ENCODE measurements at regions not wholly inside any gene's neighbourhood (a gene's known extent, or its start where the extent isn't known, plus 50 kb on each side); places are given as distances from the start of the nearest gene placed in this dataset.

DNA sequence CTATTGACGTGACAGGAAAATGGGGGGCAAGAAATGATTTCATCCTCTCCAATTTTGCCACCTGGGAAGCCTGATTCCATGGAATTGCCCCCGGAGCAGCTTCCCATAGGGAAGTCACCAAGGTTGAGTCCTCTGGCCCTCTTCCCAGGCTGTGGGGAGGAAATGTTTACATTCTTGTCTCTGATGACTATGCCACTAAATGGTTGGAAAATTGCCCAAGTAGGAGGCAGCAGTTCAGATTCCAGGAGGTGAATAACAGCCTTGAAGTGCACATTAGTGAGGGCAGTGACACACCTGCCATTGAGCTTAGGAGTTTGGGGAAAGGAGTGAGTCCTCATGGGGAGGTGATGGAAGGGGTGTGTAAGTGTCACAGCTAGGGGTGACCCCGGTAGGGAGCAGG lies 449.2 kb upstream of the DCC start:
- no peak for DNase-seq
- Histone ChIP-seq H3K9ac (ENCODE audit: low read length) (no peak overlapping the region), H3K4me2 (ENCODE audit: low read depth, low read length) (no peak overlapping the region), H3K9me2 (replicated peaks; ENCODE audit: insufficient read depth, low read length) (no peaks in the 10 kb centered on the region), H3F3A (ENCODE audit: insufficient read depth, low read length) (no peaks in the 10 kb centered on the region), H2AFZ (ENCODE audit: low read length) (no peak overlapping the region), H3K27ac (ENCODE audit: low read length) (no peak overlapping the region), H3K9me3 (replicated peaks; ENCODE audit: insufficient read depth, low read length) (no peaks in the 10 kb centered on the region), H3K4me3 (ENCODE audit: low read length) (no peak overlapping the region), H3K36me3 (replicated peaks; ENCODE audit: insufficient read depth, low read length) (no peaks in the 10 kb centered on the region), H3K79me2 (ENCODE audit: low read length) (no peaks in the 10 kb centered on the region), H4K20me1 (ENCODE audit: insufficient read depth, low read length) (no peaks in the 10 kb centered on the region), H3K4me1 (ENCODE audit: low read length) (no peaks in the 10 kb centered on the region), H3K27me3 (replicated peaks; ENCODE audit: insufficient read depth, low read length) (no peaks in the 10 kb centered on the region)
- TF ChIP-seq EZH2phosphoT487 (IDR thresholded peaks at IDR 0.05; ENCODE audit: low read length) (no peak), EZH2 (optimal IDR thresholded peaks at IDR 0.05; ENCODE audit: low read depth, low read length) (no peak), CTCF (IDR thresholded peaks at IDR 0.05; ENCODE audit: low read length) (no peak)

- Histone ChIP-seq H3K4me1 (ENCODE audit: low read length) (no peaks in the 10 kb centered on the region), H3K9me3 (replicated peaks; ENCODE audit: insufficient read depth, low read length) (no peaks in the 10 kb centered on the region), H3K27me3 (replicated peaks; ENCODE audit: insufficient read depth, low read length) (no peaks in the 10 kb centered on the region), H2AFZ (ENCODE audit: low read length) (no peak overlapping the region), H3K4me2 (ENCODE audit: low read depth, low read length) (no peak overlapping the region), H3K9me2 (replicated peaks; ENCODE audit: insufficient read depth, low read length) (no peaks in the 10 kb centered on the region), H3K4me3 (ENCODE audit: low read length) (no peak overlapping the region), H4K20me1 (ENCODE audit: insufficient read depth, low read length) (no peaks in the 10 kb centered on the region), H3K79me2 (ENCODE audit: low read length) (no peaks in the 10 kb centered on the region), H3F3A (ENCODE audit: insufficient read depth, low read length) (no peaks in the 10 kb centered on the region), H3K36me3 (replicated peaks; ENCODE audit: insufficient read depth, low read length) (no peaks in the 10 kb centered on the region), H3K27ac (ENCODE audit: low read length) (no peak overlapping the region), H3K9ac (ENCODE audit: low read length) (no peak overlapping the region)
- DNase-seq: no peak
- no peak for TF ChIP-seq EZH2phosphoT487 (IDR thresholded peaks at IDR 0.05; ENCODE audit: low read length)
Measured at GRCh38 chr18:51891876-51892275, 448.1 kb upstream of the DCC start.

GRCh38 chr18:51897884-51898283 lies 442.1 kb upstream of the DCC start:
- DNase-seq: no peak
- no peaks in the 10 kb centered on the region for H3K9me3 ChIP-seq (replicated peaks; ENCODE audit: insufficient read depth, low read length)

More at GRCh38 chr18:51897884-51898283, 442.1 kb upstream of the DCC start:
- Histone ChIP-seq H3K9me2 (replicated peaks; ENCODE audit: insufficient read depth, low read length) (no peaks in the 10 kb centered on the region), H2AFZ (ENCODE audit: low read length) (no peak overlapping the region), H4K20me1 (ENCODE audit: insufficient read depth, low read length) (no peaks in the 10 kb centered on the region), H3K27me3 (replicated peaks; ENCODE audit: insufficient read depth, low read length) (no peaks in the 10 kb centered on the region), H3K27ac (ENCODE audit: low read length) (no peak overlapping the region), H3K79me2 (ENCODE audit: low read length) (no peaks in the 10 kb centered on the region), H3K36me3 (replicated peaks; ENCODE audit: insufficient read depth, low read length) (no peaks in the 10 kb centered on the region), H3K9ac (ENCODE audit: low read length) (no peak overlapping the region), H3K4me3 (ENCODE audit: low read length) (no peak overlapping the region), H3K4me2 (ENCODE audit: low read depth, low read length) (no peak overlapping the region), H3F3A (ENCODE audit: insufficient read depth, low read length) (no peaks in the 10 kb centered on the region), H3K4me1 (ENCODE audit: low read length) (no peaks in the 10 kb centered on the region)
- TF ChIP-seq CTCF (IDR thresholded peaks at IDR 0.05; ENCODE audit: low read length) (no peak), EZH2 (optimal IDR thresholded peaks at IDR 0.05; ENCODE audit: low read depth, low read length) (no peak), EZH2phosphoT487 (IDR thresholded peaks at IDR 0.05; ENCODE audit: low read length) (no peak)
